ENCODE measurements at regions not wholly inside any gene's neighbourhood (a gene's known extent, or its start where the extent isn't known, plus 50 kb on each side); places are given as distances from the start of the nearest gene placed in this dataset.

- no peak for TF ChIP-seq CTCF (conservative IDR thresholded peaks at IDR 0.05; ENCODE audit: control insufficient read depth, insufficient read depth, low read depth, low read length)
- no peak for DNase-seq (ENCODE audit: low read depth)
- no peak overlapping the region for H3K4me3 ChIP-seq (ENCODE audit: control insufficient read depth, low read depth, low read length)
Measured at GRCh38 chr9:121558473-121558872, 58.8 kb upstream of the GGTA1 start.

- peak; percentile 18 for DNase-seq (ENCODE audit: low read depth)
- no peak overlapping the region for H3K4me3 ChIP-seq (ENCODE audit: control insufficient read depth, low read depth, low read length)
- TF ChIP-seq CTCF (conservative IDR thresholded peaks at IDR 0.05; ENCODE audit: control insufficient read depth, insufficient read depth, low read depth, low read length), result no peak
Measured at GRCh38 chr9:121559183-121559582, 59.5 kb upstream of the GGTA1 start.

DNA sequence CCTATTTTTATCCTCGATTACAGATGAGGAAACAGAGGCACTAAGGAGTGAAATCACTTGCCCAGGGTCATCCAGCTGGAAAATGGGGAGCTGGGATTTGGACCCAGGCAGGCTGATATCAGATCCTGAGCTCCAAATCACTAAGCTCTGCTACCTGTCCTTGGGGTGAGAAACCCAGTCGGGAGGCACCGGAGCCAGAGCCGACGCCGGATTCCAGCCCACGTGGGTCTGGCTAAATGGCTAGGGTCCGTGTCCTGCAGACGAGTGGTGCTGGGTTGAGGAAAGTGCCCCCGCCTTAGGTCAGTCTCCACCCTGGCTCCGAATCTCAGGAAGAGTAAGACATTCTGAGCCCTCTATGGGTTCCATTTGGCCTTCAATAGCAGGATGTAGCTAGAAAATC, 61.3 kb upstream of the GGTA1 start:
- TF ChIP-seq CTCF (conservative IDR thresholded peaks at IDR 0.05; ENCODE audit: control insufficient read depth, insufficient read depth, low read depth, low read length), result no peak
- no peak for DNase-seq (ENCODE audit: low read depth)
- no peak overlapping the region for H3K4me3 ChIP-seq (ENCODE audit: control insufficient read depth, low read depth, low read length)

- no peak for TF ChIP-seq CTCF (conservative IDR thresholded peaks at IDR 0.05; ENCODE audit: control insufficient read depth, insufficient read depth, low read depth, low read length)
- no peak for DNase-seq (ENCODE audit: low read depth)
- H3K4me3 ChIP-seq (ENCODE audit: control insufficient read depth, low read depth, low read length), result no peak overlapping the region
Measured at GRCh38 chr9:121561385-121562222, 62.0 kb upstream of the GGTA1 start.

DNA sequence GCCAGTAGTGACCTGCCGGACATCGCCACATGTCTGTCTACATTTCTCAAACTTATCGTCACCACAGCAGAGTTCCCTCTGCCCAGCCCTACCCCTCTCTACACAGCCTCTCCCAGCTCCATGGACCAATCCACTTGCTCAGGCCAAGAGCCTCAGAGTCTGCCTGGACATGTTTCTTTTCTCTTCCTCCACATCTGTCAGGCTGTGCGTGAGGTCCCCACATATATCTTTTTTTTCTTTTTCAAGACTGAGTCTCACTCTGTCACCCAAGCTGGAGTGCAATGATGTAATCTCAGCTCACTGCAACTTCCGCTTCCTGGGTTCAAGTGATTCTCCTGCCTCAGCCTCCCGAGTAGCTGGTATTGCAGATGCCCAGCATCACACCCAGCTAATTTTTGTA, 62.7 kb upstream of the GGTA1 start:
- H3K4me3 ChIP-seq (ENCODE audit: control insufficient read depth, low read depth, low read length), result no peak overlapping the region
- TF ChIP-seq CTCF (conservative IDR thresholded peaks at IDR 0.05; ENCODE audit: control insufficient read depth, insufficient read depth, low read depth, low read length), result no peak
- no peak for DNase-seq (ENCODE audit: low read depth)

DNA sequence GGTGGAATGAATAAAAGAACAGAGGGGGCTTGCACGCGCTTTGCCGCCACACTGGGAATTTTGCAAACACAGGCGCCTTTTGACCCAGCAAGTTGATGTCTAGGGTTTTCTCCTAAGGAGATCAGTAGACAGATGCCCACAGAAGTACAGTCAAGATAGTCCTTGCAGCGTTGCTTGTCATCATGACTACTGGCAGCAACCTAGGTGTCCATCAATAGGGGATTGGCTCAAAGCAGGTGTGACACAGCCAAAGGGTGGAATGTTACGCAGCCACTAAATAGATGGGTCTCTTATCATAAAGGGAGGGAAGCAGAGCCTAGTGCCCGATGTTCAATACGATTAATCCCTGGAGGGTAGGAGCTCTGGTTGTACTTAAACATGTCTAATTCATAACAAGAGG, 63.8 kb upstream of the GGTA1 start:
- no peak overlapping the region for H3K4me3 ChIP-seq (ENCODE audit: control insufficient read depth, low read depth, low read length)
- TF ChIP-seq CTCF (conservative IDR thresholded peaks at IDR 0.05; ENCODE audit: control insufficient read depth, insufficient read depth, low read depth, low read length), result no peak

More for the DNA sequence above, 63.8 kb upstream of the GGTA1 start:
- DNase-seq (ENCODE audit: low read depth), result no peak

Measured in fibroblast of mammary gland (primary cell).